Glutamatergic neuron (in vitro differentiated cells): ENCODE measurements at regions not wholly inside any gene's neighbourhood (a gene's known extent, or its start where the extent isn't known, plus 50 kb on each side); places are given as distances from the start of the nearest gene placed in this dataset.

Source experiments
- DNase-seq: peaks from one replicate; pipeline ENCODE4 v3.0.0; 2022
- H3K27ac Mint-ChIP-seq: one replicate; pipeline ENCODE4 v1.8.0; 2020; ENCODE audit warnings: mild to moderate bottlenecking, mixed read lengths, inconsistent platforms; ENCODE audit not compliant: unreplicated experiment
- H3K27me3 Mint-ChIP-seq: one replicate; pipeline ENCODE4 v1.8.0; 2020; ENCODE audit warnings: mild to moderate bottlenecking, moderate library complexity, mixed read lengths, inconsistent platforms; ENCODE audit not compliant: unreplicated experiment
- H3K36me3 Mint-ChIP-seq: one replicate; pipeline ENCODE4 v1.8.0; 2020; ENCODE audit warnings: mild to moderate bottlenecking, mixed read lengths, inconsistent platforms; ENCODE audit not compliant: unreplicated experiment
- H3K4me1 Mint-ChIP-seq: one replicate; pipeline ENCODE4 v1.8.0; 2020; ENCODE audit warnings: mild to moderate bottlenecking, low read depth, mixed read lengths, inconsistent platforms; ENCODE audit not compliant: unreplicated experiment
- H3K4me3 Mint-ChIP-seq: one replicate; pipeline ENCODE4 v1.8.0; 2020; ENCODE audit warnings: mild to moderate bottlenecking, mixed read lengths, inconsistent platforms; ENCODE audit not compliant: unreplicated experiment
- H3K9me3 Mint-ChIP-seq: one replicate; pipeline ENCODE4 v1.8.0; 2020; ENCODE audit warnings: mild to moderate bottlenecking, moderate library complexity, mixed read lengths, inconsistent platforms; ENCODE audit not compliant: unreplicated experiment
- TF ChIP-seq, protein P1 (sequence below): fragments of 200-600 bp; sonication (generic); IDR thresholded peaks from one replicate; pipeline ENCODE4 v1.5.0; 2021; ENCODE audit not compliant: partially characterized antibody, unreplicated experiment

- no peaks in the 10 kb centered on the region for H3K27me3 Mint-ChIP-seq
- H3K9me3 Mint-ChIP-seq: no peaks in the 10 kb centered on the region
- no peak overlapping the region for H3K4me3 Mint-ChIP-seq
- TF ChIP-seq, protein P1, sequence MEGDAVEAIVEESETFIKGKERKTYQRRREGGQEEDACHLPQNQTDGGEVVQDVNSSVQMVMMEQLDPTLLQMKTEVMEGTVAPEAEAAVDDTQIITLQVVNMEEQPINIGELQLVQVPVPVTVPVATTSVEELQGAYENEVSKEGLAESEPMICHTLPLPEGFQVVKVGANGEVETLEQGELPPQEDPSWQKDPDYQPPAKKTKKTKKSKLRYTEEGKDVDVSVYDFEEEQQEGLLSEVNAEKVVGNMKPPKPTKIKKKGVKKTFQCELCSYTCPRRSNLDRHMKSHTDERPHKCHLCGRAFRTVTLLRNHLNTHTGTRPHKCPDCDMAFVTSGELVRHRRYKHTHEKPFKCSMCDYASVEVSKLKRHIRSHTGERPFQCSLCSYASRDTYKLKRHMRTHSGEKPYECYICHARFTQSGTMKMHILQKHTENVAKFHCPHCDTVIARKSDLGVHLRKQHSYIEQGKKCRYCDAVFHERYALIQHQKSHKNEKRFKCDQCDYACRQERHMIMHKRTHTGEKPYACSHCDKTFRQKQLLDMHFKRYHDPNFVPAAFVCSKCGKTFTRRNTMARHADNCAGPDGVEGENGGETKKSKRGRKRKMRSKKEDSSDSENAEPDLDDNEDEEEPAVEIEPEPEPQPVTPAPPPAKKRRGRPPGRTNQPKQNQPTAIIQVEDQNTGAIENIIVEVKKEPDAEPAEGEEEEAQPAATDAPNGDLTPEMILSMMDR: no peak
- no peaks in the 10 kb centered on the region for H3K4me1 Mint-ChIP-seq
- DNase-seq: no peak
- no peak overlapping the region for H3K27ac Mint-ChIP-seq
- H3K36me3 Mint-ChIP-seq: no peaks in the 10 kb centered on the region
These were observed 174.2 kb upstream of the PABPC4L start for GRCh38 chr4:134375775-134376174.

DNA sequence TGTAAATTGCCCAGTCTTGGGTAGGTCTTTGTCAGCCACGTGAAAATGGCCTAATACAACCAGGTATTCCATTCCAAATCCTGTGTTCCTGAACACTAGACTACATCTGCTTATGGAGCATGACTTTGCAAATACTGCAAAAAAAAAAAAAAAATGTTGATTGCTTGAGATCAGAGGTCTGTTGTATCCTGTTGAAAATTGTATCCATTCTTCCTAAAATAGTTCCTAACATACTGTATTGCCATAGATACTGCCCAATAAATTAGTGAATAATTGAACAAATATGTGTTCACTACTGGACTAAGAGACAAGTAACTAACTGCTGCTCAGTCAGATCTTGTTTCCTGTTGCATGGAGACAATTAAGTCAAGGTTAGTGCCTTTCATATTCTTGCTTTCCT is 164.3 kb upstream of the PABPC4L start:
- Mint-ChIP-seq H3K36me3 (no peaks in the 10 kb centered on the region), H3K9me3 (no peaks in the 10 kb centered on the region), H3K4me1 (no peaks in the 10 kb centered on the region), H3K27ac (no peak overlapping the region), H3K4me3 (no peak overlapping the region), H3K27me3 (no peaks in the 10 kb centered on the region)
- TF ChIP-seq, protein P1: no peak
- no peak for DNase-seq

GRCh38 chr4:134364928-134365327 is 163.3 kb upstream of the PABPC4L start:
- TF ChIP-seq, protein P1: no peak

GRCh38 chr4:134345244-134345643 is 143.7 kb upstream of the PABPC4L start:
- no peak overlapping the region for H3K4me3 Mint-ChIP-seq
- TF ChIP-seq, protein P1: no peak
- H3K4me1 Mint-ChIP-seq: no peaks in the 10 kb centered on the region
- H3K9me3 Mint-ChIP-seq: no peaks in the 10 kb centered on the region
- H3K27me3 Mint-ChIP-seq: no peaks in the 10 kb centered on the region
- H3K36me3 Mint-ChIP-seq: no peaks in the 10 kb centered on the region
- no peak overlapping the region for H3K27ac Mint-ChIP-seq
- DNase-seq: no peak

More at GRCh38 chr4:134364928-134365327, 163.3 kb upstream of the PABPC4L start:
- Mint-ChIP-seq H3K4me3 (no peak overlapping the region), H3K27me3 (no peaks in the 10 kb centered on the region), H3K36me3 (no peaks in the 10 kb centered on the region), H3K27ac (no peak overlapping the region), H3K9me3 (no peaks in the 10 kb centered on the region), H3K4me1 (no peaks in the 10 kb centered on the region)
- DNase-seq: no peak

GRCh38 chr4:134343656-134344055 is 142.1 kb upstream of the PABPC4L start:
- no peaks in the 10 kb centered on the region for H3K36me3 Mint-ChIP-seq
- no peak overlapping the region for H3K4me3 Mint-ChIP-seq
- H3K9me3 Mint-ChIP-seq: no peaks in the 10 kb centered on the region
- TF ChIP-seq, protein P1: no peak
- no peaks in the 10 kb centered on the region for H3K27me3 Mint-ChIP-seq
- no peaks in the 10 kb centered on the region for H3K4me1 Mint-ChIP-seq
- H3K27ac Mint-ChIP-seq: no peak overlapping the region
- no peak for DNase-seq
